Neural progenitor cell (in vitro differentiated cells): ENCODE measurements at regions not wholly inside any gene's neighbourhood (a gene's known extent, or its start where the extent isn't known, plus 50 kb on each side); places are given as distances from the start of the nearest gene placed in this dataset.

Source experiments
- DNase-seq: peaks from one replicate; pipeline ENCODE4 v3.0.0-alpha.2; 2016; ENCODE audit warnings: low spot score
- H2AFZ ChIP-seq: fragments of 200-600 bp; sonication (generic); replicated peaks from 2 replicates; pipeline ENCODE4 v1.6.1; 2016; ENCODE audit warnings: antibody characterized with exemption
- H3F3A ChIP-seq: fragments of 200-600 bp; sonication (generic); 2 replicates; pipeline ENCODE4 v1.6.1; 2016; ENCODE audit warnings: antibody characterized with exemption, low read depth
- H3K27ac ChIP-seq: fragments of 200-600 bp; sonication (generic); 2 replicates; pipeline ENCODE4 v1.5.1; 2016; ENCODE audit warnings: mild to moderate bottlenecking
- H3K27me3 ChIP-seq: fragments of 200-600 bp; sonication (generic); 2 replicates; pipeline ENCODE4 v1.6.1; 2016; ENCODE audit warnings: mild to moderate bottlenecking, moderate library complexity
- H3K36me3 ChIP-seq: fragments of 200-600 bp; sonication (generic); 2 replicates; pipeline ENCODE4 v1.5.1; 2016
- H3K4me1 ChIP-seq: fragments of 200-600 bp; sonication (generic); 2 replicates; pipeline ENCODE4 v1.6.1; 2016; ENCODE audit warnings: mixed run types
- H3K4me2 ChIP-seq: fragments of 200-600 bp; sonication (generic); 2 replicates; pipeline ENCODE4 v1.6.1; 2016
- H3K4me3 ChIP-seq: fragments of 200-600 bp; sonication (generic); 2 replicates; pipeline ENCODE4 v1.5.1; 2016
- H3K79me2 ChIP-seq: fragments of 200-600 bp; sonication (generic); 2 replicates; pipeline ENCODE4 v1.6.1; 2016; ENCODE audit warnings: low read depth
- H3K9ac ChIP-seq: fragments of 200-600 bp; sonication (generic); 2 replicates; pipeline ENCODE4 v1.6.1; 2016
- H3K9me3 ChIP-seq: fragments of 200-600 bp; sonication (generic); 2 replicates; pipeline ENCODE4 v1.5.1; 2016; ENCODE audit warnings: low read depth
- H4K20me1 ChIP-seq: fragments of 200-600 bp; sonication (generic); 2 replicates; pipeline ENCODE4 v1.6.1; 2016; ENCODE audit warnings: low read depth
- H3K27ac Mint-ChIP-seq: 3 replicates; pipeline ENCODE4 v1.8.0; 2021; ENCODE audit warnings: mixed read lengths
- H3K27me3 Mint-ChIP-seq: 2 replicates; pipeline ENCODE4 v1.8.0; 2022; ENCODE audit warnings: low read depth, mild to moderate bottlenecking, inconsistent platforms, moderate library complexity, mixed read lengths; ENCODE audit not compliant: insufficient read depth
- H3K36me3 Mint-ChIP-seq: 3 replicates; pipeline ENCODE4 v1.8.0; 2021; ENCODE audit warnings: mixed read lengths
- H3K4me1 Mint-ChIP-seq: 3 replicates; pipeline ENCODE4 v1.8.0; 2021; ENCODE audit warnings: mixed read lengths
- H3K4me3 Mint-ChIP-seq: 3 replicates; pipeline ENCODE4 v1.8.0; 2021; ENCODE audit warnings: mild to moderate bottlenecking, moderate library complexity, mixed read lengths
- H3K9me3 Mint-ChIP-seq: 3 replicates; pipeline ENCODE4 v1.8.0; 2020; ENCODE audit warnings: mixed read lengths
- EZH2 ChIP-seq: fragments of 200-600 bp; sonication (generic); IDR thresholded peaks from 2 replicates; pipeline ENCODE4 v1.6.1; 2017; ENCODE audit warnings: antibody characterized with exemption, mild to moderate bottlenecking, moderate library complexity
- EZH2phosphoT487 ChIP-seq: fragments of 200-600 bp; sonication (generic); IDR thresholded peaks from 2 replicates; pipeline ENCODE4 v1.6.1; 2017; ENCODE audit warnings: antibody characterized with exemption
- TF ChIP-seq, protein P1 (sequence below): fragments of 200-600 bp; sonication (generic); IDR thresholded peaks from 2 replicates; pipeline ENCODE4 v1.5.1; 2017; ENCODE audit warnings: antibody characterized with exemption, mild to moderate bottlenecking

- no peaks in the 10 kb centered on the region for H3F3A ChIP-seq
- no peak overlapping the region for H3K27ac ChIP-seq
- Mint-ChIP-seq H3K9me3 (no peaks in the 10 kb centered on the region), H3K27ac (no peak overlapping the region), H3K36me3 (no peaks in the 10 kb centered on the region), H3K4me3 (no peak overlapping the region), H3K4me1 (no peaks in the 10 kb centered on the region), H3K27me3 (no peaks in the 10 kb centered on the region)
- no peak overlapping the region for H3K9ac ChIP-seq
- no peaks in the 10 kb centered on the region for H3K9me3 ChIP-seq
- H2AFZ ChIP-seq: no peak overlapping the region
- H3K27me3 ChIP-seq: no peaks in the 10 kb centered on the region
- no peak for DNase-seq
- no peaks in the 10 kb centered on the region for H3K36me3 ChIP-seq
- no peak overlapping the region for H3K4me2 ChIP-seq
- TF ChIP-seq, protein P1, sequence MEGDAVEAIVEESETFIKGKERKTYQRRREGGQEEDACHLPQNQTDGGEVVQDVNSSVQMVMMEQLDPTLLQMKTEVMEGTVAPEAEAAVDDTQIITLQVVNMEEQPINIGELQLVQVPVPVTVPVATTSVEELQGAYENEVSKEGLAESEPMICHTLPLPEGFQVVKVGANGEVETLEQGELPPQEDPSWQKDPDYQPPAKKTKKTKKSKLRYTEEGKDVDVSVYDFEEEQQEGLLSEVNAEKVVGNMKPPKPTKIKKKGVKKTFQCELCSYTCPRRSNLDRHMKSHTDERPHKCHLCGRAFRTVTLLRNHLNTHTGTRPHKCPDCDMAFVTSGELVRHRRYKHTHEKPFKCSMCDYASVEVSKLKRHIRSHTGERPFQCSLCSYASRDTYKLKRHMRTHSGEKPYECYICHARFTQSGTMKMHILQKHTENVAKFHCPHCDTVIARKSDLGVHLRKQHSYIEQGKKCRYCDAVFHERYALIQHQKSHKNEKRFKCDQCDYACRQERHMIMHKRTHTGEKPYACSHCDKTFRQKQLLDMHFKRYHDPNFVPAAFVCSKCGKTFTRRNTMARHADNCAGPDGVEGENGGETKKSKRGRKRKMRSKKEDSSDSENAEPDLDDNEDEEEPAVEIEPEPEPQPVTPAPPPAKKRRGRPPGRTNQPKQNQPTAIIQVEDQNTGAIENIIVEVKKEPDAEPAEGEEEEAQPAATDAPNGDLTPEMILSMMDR: no peak
- TF ChIP-seq EZH2phosphoT487 (no peak), EZH2 (no peak)
- H3K4me3 ChIP-seq: no peak overlapping the region
- H3K4me1 ChIP-seq: no peaks in the 10 kb centered on the region
- no peaks in the 10 kb centered on the region for H3K79me2 ChIP-seq
- no peaks in the 10 kb centered on the region for H4K20me1 ChIP-seq
Measured at GRCh38 chr15:46556559-46557379, 921.9 kb downstream of the SQOR start.

DNA sequence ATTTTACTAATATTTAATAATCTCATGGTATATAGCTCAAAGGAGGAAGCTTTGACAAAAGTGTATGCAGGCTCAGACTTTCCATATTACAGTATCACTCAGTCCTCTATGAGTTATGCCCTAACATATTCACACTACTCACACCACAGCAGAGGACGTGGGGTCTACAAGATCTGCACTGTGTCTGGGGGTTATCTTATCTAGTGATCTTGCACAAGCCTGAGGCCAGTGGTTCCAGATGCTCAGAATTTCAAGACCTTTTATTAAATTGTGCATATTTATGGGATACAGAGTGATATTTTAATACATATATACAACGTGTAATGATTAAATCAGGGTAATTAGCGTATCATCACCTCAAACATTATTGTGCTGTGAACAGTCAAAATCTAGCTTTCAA lies 933.1 kb downstream of the SQOR start:
- Histone ChIP-seq H3K79me2 (no peaks in the 10 kb centered on the region), H3K4me1 (peaks cover 4% of the 10 kb centered on the region), H3K4me3 (no peak overlapping the region), H3K4me2 (no peak overlapping the region), H2AFZ (no peak overlapping the region), H3K9ac (no peak overlapping the region), H4K20me1 (no peaks in the 10 kb centered on the region), H3K27me3 (no peaks in the 10 kb centered on the region), H3K36me3 (no peaks in the 10 kb centered on the region), H3K9me3 (no peaks in the 10 kb centered on the region), H3K27ac (no peak overlapping the region), H3F3A (no peaks in the 10 kb centered on the region)
- H3K4me1 Mint-ChIP-seq: no peaks in the 10 kb centered on the region
- H3K27ac Mint-ChIP-seq: no peak overlapping the region
- H3K4me3 Mint-ChIP-seq: no peak overlapping the region
- H3K27me3 Mint-ChIP-seq: no peaks in the 10 kb centered on the region
- H3K36me3 Mint-ChIP-seq: no peaks in the 10 kb centered on the region
- no peaks in the 10 kb centered on the region for H3K9me3 Mint-ChIP-seq
- no peak for TF ChIP-seq EZH2
- TF ChIP-seq EZH2phosphoT487: no peak
- TF ChIP-seq, protein P1: no peak
- no peak for DNase-seq

- Histone ChIP-seq H3K9me3 (no peaks in the 10 kb centered on the region), H3K4me3 (no peak overlapping the region), H4K20me1 (no peaks in the 10 kb centered on the region), H3K27ac (peak overlapping the region; percentile 0), H2AFZ (no peak overlapping the region), H3K27me3 (no peaks in the 10 kb centered on the region), H3F3A (no peaks in the 10 kb centered on the region), H3K4me1 (peaks cover 14% of the 10 kb centered on the region), H3K79me2 (no peaks in the 10 kb centered on the region), H3K36me3 (no peaks in the 10 kb centered on the region), H3K9ac (no peak overlapping the region), H3K4me2 (peak overlapping the region; percentile 39)
- Mint-ChIP-seq H3K27me3 (no peaks in the 10 kb centered on the region), H3K27ac (no peak overlapping the region), H3K36me3 (no peaks in the 10 kb centered on the region), H3K4me1 (no peaks in the 10 kb centered on the region), H3K4me3 (no peak overlapping the region), H3K9me3 (no peaks in the 10 kb centered on the region)
- TF ChIP-seq EZH2phosphoT487 (no peak), EZH2 (no peak)
- TF ChIP-seq, protein P1: no peak
- no peak for DNase-seq
Measured at GRCh38 chr15:46569781-46570180, 935.0 kb downstream of the SQOR start.
